HFF-Myc (cell line): ENCODE measurements at regions not wholly inside any gene's neighbourhood (a gene's known extent, or its start where the extent isn't known, plus 50 kb on each side); places are given as distances from the start of the nearest gene placed in this dataset.
"Not testable (repeated sequence)": the region's sequence is repeated elsewhere in the genome, so short reads cannot be mapped to it uniquely, and the experiment has no call there.

ENCODE experiments used
- DNase-seq: peaks from one replicate; pipeline ENCODE4 v3.0.0-alpha.2; 2011; ENCODE audit warnings: low read depth; ENCODE audit errors: extremely low read depth
- H3K4me3 ChIP-seq: replicated peaks from 2 replicates; pipeline ENCODE4 v1.5.1; 2011; ENCODE audit warnings: low read depth, mild to moderate bottlenecking, control low read depth, low read length
- CTCF ChIP-seq: IDR thresholded peaks from 2 replicates; pipeline ENCODE4 v1.5.1; 2012; ENCODE audit warnings: mild to moderate bottlenecking, low read depth, low read length, control low read depth; ENCODE audit errors: missing control alignments

- DNase-seq: no peak
- TF ChIP-seq CTCF: no peak
- no peak overlapping the region for H3K4me3 ChIP-seq
Observed at GRCh38 chr3:101143012-101143411, 149.8 kb upstream of the ABI3BP start.

GRCh38 chr3:101142160-101142559, 148.9 kb upstream of the ABI3BP start:
- H3K4me3 ChIP-seq: no peak overlapping the region
- no peak for TF ChIP-seq CTCF
- DNase-seq: no peak

- TF ChIP-seq CTCF: no peak
- no peak overlapping the region for H3K4me3 ChIP-seq
- no peak for DNase-seq
Observed at GRCh38 chr3:101141135-101141534, 147.9 kb upstream of the ABI3BP start.

- DNase-seq: no peak
- TF ChIP-seq CTCF: no peak
- H3K4me3 ChIP-seq: no peak overlapping the region
Observed at GRCh38 chr3:101138817-101139216, 145.6 kb upstream of the ABI3BP start.

- no peak for DNase-seq
- TF ChIP-seq CTCF: no peak
- H3K4me3 ChIP-seq: no peak overlapping the region
Observed at GRCh38 chr3:101134331-101134730, 141.1 kb upstream of the ABI3BP start.

GRCh38 chr3:101133652-101134051, 140.4 kb upstream of the ABI3BP start:
- TF ChIP-seq CTCF: no peak

GRCh38 chr3:101133197-101133596, 140.0 kb upstream of the ABI3BP start:
- DNase-seq, H3K4me3 ChIP-seq: not testable (repeated sequence)

More at GRCh38 chr3:101133652-101134051, 140.4 kb upstream of the ABI3BP start:
- no peak for DNase-seq
- no peak overlapping the region for H3K4me3 ChIP-seq
